Activated CD4-positive, alpha-beta T cell treated with anti-CD3 and anti-CD28 coated beads, Interleukin-2, Interleukin-6, amounts not matched to agents 100 ng/mL and 50 ng/mL, durations not matched to agents 16 hours and 8 hours (primary cell): ENCODE measurements at regions not wholly inside any gene's neighbourhood (a gene's known extent, or its start where the extent isn't known, plus 50 kb on each side); places are given as distances from the start of the nearest gene placed in this dataset.
"Not testable (repeated sequence)": the region's sequence is repeated elsewhere in the genome, so short reads cannot be mapped to it uniquely, and the experiment has no call there.

ENCODE experiments used
- DNase-seq: peaks from one replicate; pipeline ENCODE4 v3.0.0-alpha.2; 2020

GRCh38 chr5:58357121-58357520 is 102.8 kb downstream of the PLK2 start:
- DNase-seq, result no peak

- no peak for DNase-seq
Observed at GRCh38 chr5:58356662-58357061, 103.2 kb downstream of the PLK2 start.

- DNase-seq, result no peak
Observed at GRCh38 chr5:58354827-58355226, 105.1 kb downstream of the PLK2 start.

- DNase-seq, result no peak
Observed at GRCh38 chr5:58353992-58354391, 105.9 kb downstream of the PLK2 start.

GRCh38 chr5:58351190-58351589 is 108.7 kb downstream of the PLK2 start:
- DNase-seq, result no peak

GRCh38 chr5:58348996-58349728 is 110.7 kb downstream of the PLK2 start:
- DNase-seq, result no peak

- DNase-seq, result no peak
Observed at GRCh38 chr5:58346041-58346440, 113.8 kb downstream of the PLK2 start.

GRCh38 chr5:58341476-58341875 is 118.4 kb downstream of the PLK2 start:
- no peak for DNase-seq

GRCh38 chr5:58335518-58335917 is 124.4 kb downstream of the PLK2 start:
- no peak for DNase-seq

- no peak for DNase-seq
Observed at GRCh38 chr5:58334035-58334434, 125.9 kb downstream of the PLK2 start.

- no peak for DNase-seq
Observed at GRCh38 chr5:58330781-58331180, 129.1 kb downstream of the PLK2 start.

- no peak for DNase-seq
Observed at GRCh38 chr5:58327289-58327688, 132.6 kb downstream of the PLK2 start.

GRCh38 chr5:58326022-58326421 is 133.9 kb downstream of the PLK2 start:
- no peak for DNase-seq

- DNase-seq, result no peak
Observed at GRCh38 chr5:58322453-58322852, 137.4 kb downstream of the PLK2 start.

- DNase-seq, result no peak
Observed at GRCh38 chr5:58318468-58318867, 141.4 kb downstream of the PLK2 start.

- DNase-seq, result no peak
Observed at GRCh38 chr5:58317808-58318207, 142.1 kb downstream of the PLK2 start.

- no peak for DNase-seq
Observed at GRCh38 chr5:58317009-58317408, 142.9 kb downstream of the PLK2 start.

- DNase-seq, result no peak
Observed at GRCh38 chr5:58315794-58316193, 144.1 kb downstream of the PLK2 start.

- DNase-seq, result peak; percentile 1
Observed at GRCh38 chr5:58314356-58315210, 145.3 kb downstream of the PLK2 start.

- DNase-seq, result no peak
Observed at GRCh38 chr5:58312299-58312698, 147.6 kb downstream of the PLK2 start.

GRCh38 chr5:58311526-58311925 is 148.4 kb downstream of the PLK2 start:
- no peak for DNase-seq

GRCh38 chr5:58308384-58308783 is 151.5 kb downstream of the PLK2 start:
- DNase-seq, result not testable (repeated sequence)

GRCh38 chr5:58300346-58300895 is 159.5 kb downstream of the PLK2 start:
- DNase-seq, result no peak

- no peak for DNase-seq
Observed at GRCh38 chr5:58299256-58299655, 160.6 kb downstream of the PLK2 start.
